Central memory CD8-positive, alpha-beta T cell (primary cell): ENCODE measurements at regions not wholly inside any gene's neighbourhood (a gene's known extent, or its start where the extent isn't known, plus 50 kb on each side); places are given as distances from the start of the nearest gene placed in this dataset.

Source experiments
- ATAC-seq: fragments of 150-1000 bp; cut with Tn5 transposase; replicated peaks from 2 replicates; pipeline ENCODE4 v1.10.0; 2022; ENCODE audit warnings: mild to moderate bottlenecking, moderate FRiP score, moderate number of reproducible peaks; ENCODE audit not compliant: poor library complexity, severe bottlenecking; ENCODE audit errors: extremely low read depth
- DNase-seq, 2 donors: peaks; one replicate each; pipeline ENCODE4 v3.0.0; 2021; ENCODE audit warnings: low spot score in 2 of 2
- H3K27ac Mint-ChIP-seq: one replicate; pipeline ENCODE4 v1.8.0; 2022; ENCODE audit warnings: low read depth, mild to moderate bottlenecking, moderate library complexity, mixed read lengths
- H3K27me3 Mint-ChIP-seq: one replicate; pipeline ENCODE4 v1.8.0; 2022; ENCODE audit warnings: mixed read lengths
- H3K36me3 Mint-ChIP-seq: one replicate; pipeline ENCODE4 v1.8.0; 2022; ENCODE audit warnings: mild to moderate bottlenecking, moderate library complexity, mixed read lengths; ENCODE audit not compliant: insufficient read depth
- H3K4me1 Mint-ChIP-seq: one replicate; pipeline ENCODE4 v1.8.0; 2022; ENCODE audit warnings: mixed read lengths
- H3K4me3 Mint-ChIP-seq: one replicate; pipeline ENCODE4 v1.8.0; 2022; ENCODE audit warnings: mild to moderate bottlenecking, moderate library complexity, mixed read lengths
- H3K9me3 Mint-ChIP-seq: one replicate; pipeline ENCODE4 v1.8.0; 2022; ENCODE audit warnings: mixed read lengths

DNA sequence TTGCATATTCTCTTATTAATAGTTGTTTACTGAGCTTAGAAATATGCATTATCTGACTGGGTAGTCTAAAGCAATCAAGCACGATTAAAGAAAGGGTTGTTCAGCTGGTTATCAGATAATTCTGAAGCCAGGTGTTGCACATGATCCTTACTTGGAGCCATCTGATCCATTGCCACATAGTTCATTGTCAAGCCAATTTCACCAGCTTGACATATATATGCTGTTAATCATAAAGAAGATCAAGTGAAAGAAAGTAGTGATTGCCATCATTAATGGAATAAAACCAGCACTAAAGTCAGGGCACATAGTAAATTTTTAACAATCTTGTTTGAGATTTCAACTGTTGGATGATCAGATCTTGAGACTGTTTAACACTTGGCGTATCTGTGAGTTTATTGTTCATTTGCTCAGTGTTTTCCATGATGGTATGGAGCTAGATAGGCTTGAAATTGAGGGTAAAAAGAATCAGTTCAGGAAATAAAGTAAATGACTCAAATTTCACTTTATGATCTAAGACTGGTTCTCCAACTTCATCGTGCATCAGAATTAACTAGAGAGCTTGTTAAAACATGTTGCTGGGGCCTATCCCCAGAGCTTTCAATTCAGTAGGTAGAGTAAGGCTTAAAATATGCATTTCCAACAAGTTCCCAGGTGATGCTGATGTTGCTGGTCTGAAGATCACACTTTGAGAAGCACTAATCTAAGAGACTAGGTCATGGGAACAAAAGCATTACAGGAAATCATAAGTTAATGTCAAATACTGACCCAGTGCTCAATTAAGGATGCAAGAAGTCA is 539.6 kb downstream of the SATB2 start:
- H3K36me3 Mint-ChIP-seq: peaks cover 2% of the 10 kb centered on the region
- H3K27me3 Mint-ChIP-seq: no peaks in the 10 kb centered on the region
- H3K27ac Mint-ChIP-seq: no peak overlapping the region
- ATAC-seq: no peak
- no peak for DNase-seq
- no peak overlapping the region for H3K4me3 Mint-ChIP-seq
- no peaks in the 10 kb centered on the region for H3K9me3 Mint-ChIP-seq
- H3K4me1 Mint-ChIP-seq: no peaks in the 10 kb centered on the region

GRCh38 chr2:198917275-198917674 is 540.5 kb downstream of the SATB2 start:
- Mint-ChIP-seq H3K27me3 (no peaks in the 10 kb centered on the region), H3K9me3 (no peaks in the 10 kb centered on the region), H3K36me3 (peaks cover 2% of the 10 kb centered on the region), H3K4me3 (no peak overlapping the region), H3K4me1 (no peaks in the 10 kb centered on the region), H3K27ac (no peak overlapping the region)
- DNase-seq: no peak
- ATAC-seq: no peak

DNA sequence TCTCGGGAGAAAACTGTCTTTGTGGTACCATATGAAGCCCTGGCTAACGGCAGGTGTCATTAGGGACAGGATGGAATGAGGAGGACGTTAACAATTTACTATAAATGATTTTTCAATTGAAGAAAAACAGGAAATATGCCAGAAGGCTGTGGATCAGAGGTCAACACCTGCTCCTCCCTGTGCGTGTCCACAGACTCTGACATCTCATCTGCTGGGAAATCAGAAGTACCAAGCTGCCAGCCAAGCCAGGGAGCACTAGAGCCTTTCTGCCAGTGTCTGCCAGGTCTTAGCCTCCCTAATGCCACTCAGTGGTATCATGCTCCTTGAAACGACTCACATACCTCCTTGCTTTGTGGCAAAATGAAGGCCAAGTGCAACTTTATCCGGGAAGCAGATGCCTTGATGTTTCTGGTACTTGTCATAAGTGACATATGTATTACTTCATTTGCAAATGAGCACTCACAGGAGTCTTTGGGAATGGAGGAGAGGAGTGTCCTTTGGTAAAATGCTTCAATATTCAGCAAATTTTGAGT is 541.1 kb downstream of the SATB2 start:
- Mint-ChIP-seq H3K27me3 (no peaks in the 10 kb centered on the region), H3K36me3 (peaks cover 2% of the 10 kb centered on the region), H3K27ac (no peak overlapping the region)

DNA sequence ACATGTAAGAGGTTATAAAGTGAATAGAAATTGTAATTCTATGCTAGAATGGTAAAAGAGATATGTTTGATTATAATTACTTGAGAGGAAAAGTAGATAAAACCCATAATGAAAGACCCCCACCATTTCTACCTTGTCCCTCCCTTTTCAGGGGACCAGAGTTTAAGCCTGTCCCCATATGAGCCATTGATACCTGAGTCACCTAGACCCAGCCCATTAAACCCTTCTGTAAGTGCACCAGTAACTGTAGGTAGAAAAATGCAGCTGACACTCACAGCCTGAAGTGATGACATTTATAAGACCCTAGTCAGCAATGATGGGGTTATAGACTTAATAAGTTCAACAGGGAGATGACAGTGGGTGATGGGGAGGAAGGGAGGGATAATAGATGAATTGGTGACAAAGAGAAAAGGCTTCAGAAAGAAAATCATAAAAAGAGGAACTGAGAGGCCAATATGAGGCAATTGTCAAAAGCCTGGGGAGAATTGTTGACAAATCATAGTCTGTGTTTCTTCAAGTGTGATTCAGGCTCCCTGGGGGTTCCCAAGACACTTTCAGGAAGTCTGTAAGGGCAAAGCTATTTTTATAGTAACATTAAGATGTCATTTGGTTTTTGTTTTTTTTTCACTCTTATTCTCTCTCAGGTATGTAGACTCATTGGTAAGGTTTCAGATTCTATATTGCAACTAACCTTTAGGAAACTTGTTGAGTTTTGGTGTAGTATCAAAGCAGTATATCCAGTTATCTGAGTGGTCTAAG is 544.2 kb downstream of the SATB2 start:
- H3K36me3 Mint-ChIP-seq: peaks cover 2% of the 10 kb centered on the region
- DNase-seq (no peak), ATAC-seq (no peak)
- H3K4me3 Mint-ChIP-seq: no peak overlapping the region
- H3K27ac Mint-ChIP-seq: no peak overlapping the region
- no peaks in the 10 kb centered on the region for H3K4me1 Mint-ChIP-seq
- H3K27me3 Mint-ChIP-seq: no peaks in the 10 kb centered on the region
- no peaks in the 10 kb centered on the region for H3K9me3 Mint-ChIP-seq

More for the DNA sequence above, 541.1 kb downstream of the SATB2 start:
- ATAC-seq (no peak), DNase-seq (no peak)
- H3K4me1 Mint-ChIP-seq: no peaks in the 10 kb centered on the region
- no peaks in the 10 kb centered on the region for H3K9me3 Mint-ChIP-seq
- no peak overlapping the region for H3K4me3 Mint-ChIP-seq

GRCh38 chr2:198909525-198910267 is 548.0 kb downstream of the SATB2 start:
- H3K4me3 Mint-ChIP-seq: no peak overlapping the region
- H3K27me3 Mint-ChIP-seq: no peaks in the 10 kb centered on the region
- no peak for ATAC-seq
- H3K27ac Mint-ChIP-seq: no peak overlapping the region
- H3K36me3 Mint-ChIP-seq: peaks cover 2% of the 10 kb centered on the region
- no peak for DNase-seq
- no peaks in the 10 kb centered on the region for H3K4me1 Mint-ChIP-seq
- peaks cover 5% of the 10 kb centered on the region for H3K9me3 Mint-ChIP-seq

GRCh38 chr2:198905881-198906612 is 551.7 kb downstream of the SATB2 start:
- Mint-ChIP-seq H3K4me1 (no peaks in the 10 kb centered on the region), H3K27me3 (no peaks in the 10 kb centered on the region), H3K36me3 (no peaks in the 10 kb centered on the region), H3K4me3 (no peak overlapping the region), H3K27ac (no peak overlapping the region), H3K9me3 (peaks cover 13% of the 10 kb centered on the region)
- ATAC-seq (no peak), DNase-seq (no peak)

DNA sequence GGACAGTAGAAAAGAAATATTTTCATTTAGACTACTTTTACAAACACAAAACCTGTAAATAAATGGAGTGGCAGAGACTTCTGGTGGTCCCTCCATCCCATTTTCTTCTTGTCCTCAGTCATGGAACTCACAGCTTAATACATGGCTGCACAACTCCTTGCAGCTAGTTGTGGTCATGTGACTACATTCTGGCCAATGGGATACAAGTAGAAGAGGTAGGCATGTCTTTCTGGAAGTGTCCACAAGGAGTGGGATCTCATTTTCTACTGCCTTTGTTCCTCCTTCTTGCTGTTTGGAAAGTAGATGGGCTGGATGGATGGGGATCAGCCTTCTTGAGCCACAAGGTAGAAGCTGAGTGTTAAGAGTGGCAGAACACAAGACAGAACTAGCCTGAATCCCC is 555.8 kb downstream of the SATB2 start:
- Mint-ChIP-seq H3K9me3 (peaks cover 21% of the 10 kb centered on the region), H3K27me3 (no peaks in the 10 kb centered on the region), H3K36me3 (no peaks in the 10 kb centered on the region), H3K4me3 (no peak overlapping the region), H3K4me1 (no peaks in the 10 kb centered on the region), H3K27ac (no peak overlapping the region)
- no peak for DNase-seq
- ATAC-seq: no peak

DNA sequence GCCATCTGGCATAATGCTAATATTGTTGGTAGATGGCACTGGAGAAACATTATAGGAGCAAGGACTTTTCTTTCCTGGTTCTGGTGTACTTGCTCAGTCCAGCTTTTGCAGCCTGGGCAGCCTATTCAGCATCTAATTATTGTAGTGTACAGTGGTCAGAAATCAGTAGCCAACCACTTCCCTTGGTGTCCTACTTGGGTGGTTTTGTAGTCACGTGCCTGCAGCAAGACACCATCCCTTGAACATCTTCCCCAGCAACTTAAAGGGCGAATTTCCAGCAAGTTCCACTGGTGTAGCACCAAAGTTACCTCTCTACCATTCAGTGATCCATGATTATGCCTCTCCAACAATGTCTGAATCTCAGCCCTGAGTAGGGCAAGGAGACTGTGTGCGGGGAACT is 557.6 kb downstream of the SATB2 start:
- ATAC-seq (no peak), DNase-seq (no peak)
- H3K4me3 Mint-ChIP-seq: no peak overlapping the region
- no peaks in the 10 kb centered on the region for H3K4me1 Mint-ChIP-seq
- H3K36me3 Mint-ChIP-seq: no peaks in the 10 kb centered on the region
- H3K9me3 Mint-ChIP-seq: peaks cover 24% of the 10 kb centered on the region
- no peak overlapping the region for H3K27ac Mint-ChIP-seq
- no peaks in the 10 kb centered on the region for H3K27me3 Mint-ChIP-seq

- Mint-ChIP-seq H3K4me3 (no peak overlapping the region), H3K36me3 (no peaks in the 10 kb centered on the region), H3K27me3 (no peaks in the 10 kb centered on the region), H3K27ac (no peak overlapping the region), H3K9me3 (peaks cover 19% of the 10 kb centered on the region), H3K4me1 (no peaks in the 10 kb centered on the region)
- no peak for ATAC-seq
- no peak for DNase-seq
Observed at GRCh38 chr2:198890490-198890889, 567.2 kb downstream of the SATB2 start.

DNA sequence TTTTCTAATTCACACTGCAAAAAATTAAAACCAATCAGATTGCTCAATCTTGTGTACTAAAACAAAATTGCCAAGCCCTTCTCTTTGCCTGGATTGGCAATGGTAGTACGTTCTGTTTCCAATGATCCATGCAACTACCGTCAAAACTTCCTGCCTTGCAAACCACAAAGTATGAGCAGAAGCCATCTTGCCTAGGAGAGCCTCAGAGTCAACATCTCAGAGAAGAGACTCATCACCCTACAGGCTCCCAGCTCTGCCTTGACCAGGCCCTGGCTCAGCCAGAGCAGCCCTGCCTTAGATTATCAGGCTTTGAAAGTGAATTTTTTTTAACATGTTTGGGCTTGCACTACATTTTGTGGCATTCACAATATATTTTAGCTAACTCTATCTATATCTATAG is 574.1 kb downstream of the SATB2 start:
- H3K4me1 Mint-ChIP-seq: no peaks in the 10 kb centered on the region
- DNase-seq (no peak), ATAC-seq (no peak)
- no peaks in the 10 kb centered on the region for H3K27me3 Mint-ChIP-seq
- H3K36me3 Mint-ChIP-seq: no peaks in the 10 kb centered on the region
- no peak overlapping the region for H3K4me3 Mint-ChIP-seq
- H3K27ac Mint-ChIP-seq: no peak overlapping the region
- H3K9me3 Mint-ChIP-seq: no peaks in the 10 kb centered on the region

DNA sequence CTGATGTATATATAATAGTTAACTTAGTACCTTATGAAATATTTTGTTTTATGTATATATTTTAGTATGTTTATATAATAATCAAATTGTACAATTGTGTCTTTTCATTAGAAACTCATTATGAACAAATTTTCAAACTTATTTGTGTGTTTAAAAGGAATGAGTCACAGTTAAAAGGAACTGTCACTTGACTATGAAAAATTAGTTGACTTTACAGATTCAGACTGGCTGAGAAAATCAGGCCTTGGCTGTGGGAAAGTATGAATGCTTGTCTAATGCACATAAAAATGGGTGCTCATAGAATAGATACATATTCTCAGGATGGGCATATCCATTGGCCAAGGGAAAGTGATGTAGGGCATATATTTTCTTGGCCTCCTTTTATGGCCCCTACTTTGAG is 576.8 kb downstream of the SATB2 start:
- no peak for ATAC-seq
- H3K27ac Mint-ChIP-seq: no peak overlapping the region
- H3K27me3 Mint-ChIP-seq: no peaks in the 10 kb centered on the region
- DNase-seq: no peak
- H3K4me3 Mint-ChIP-seq: no peak overlapping the region
- H3K36me3 Mint-ChIP-seq: no peaks in the 10 kb centered on the region
- peaks cover 6% of the 10 kb centered on the region for H3K9me3 Mint-ChIP-seq
- no peaks in the 10 kb centered on the region for H3K4me1 Mint-ChIP-seq

GRCh38 chr2:198880421-198880820 is 577.3 kb downstream of the SATB2 start:
- Mint-ChIP-seq H3K9me3 (peaks cover 10% of the 10 kb centered on the region), H3K27ac (no peak overlapping the region), H3K4me3 (no peak overlapping the region), H3K36me3 (no peaks in the 10 kb centered on the region), H3K4me1 (no peaks in the 10 kb centered on the region), H3K27me3 (no peaks in the 10 kb centered on the region)
- no peak for DNase-seq
- ATAC-seq: no peak
